Nucleus accumbens (tissue), 56 donors: ENCODE measurements at regions not wholly inside any gene's neighbourhood (a gene's known extent, or its start where the extent isn't known, plus 50 kb on each side); places are given as distances from the start of the nearest gene placed in this dataset.
"Not testable (repeated sequence)": the region's sequence is repeated elsewhere in the genome, so short reads cannot be mapped to it uniquely, and the experiment has no call there.

ENCODE experiments used
- DNase-seq, 56 donors: peaks; one replicate each; lab custom pipeline; 2025; lab: John Stamatoyannopoulos, UW

- no peak for DNase-seq
Measured at GRCh38 chr13:104701591-104701990, 1635.4 kb upstream of the SLC10A2 start.

DNA sequence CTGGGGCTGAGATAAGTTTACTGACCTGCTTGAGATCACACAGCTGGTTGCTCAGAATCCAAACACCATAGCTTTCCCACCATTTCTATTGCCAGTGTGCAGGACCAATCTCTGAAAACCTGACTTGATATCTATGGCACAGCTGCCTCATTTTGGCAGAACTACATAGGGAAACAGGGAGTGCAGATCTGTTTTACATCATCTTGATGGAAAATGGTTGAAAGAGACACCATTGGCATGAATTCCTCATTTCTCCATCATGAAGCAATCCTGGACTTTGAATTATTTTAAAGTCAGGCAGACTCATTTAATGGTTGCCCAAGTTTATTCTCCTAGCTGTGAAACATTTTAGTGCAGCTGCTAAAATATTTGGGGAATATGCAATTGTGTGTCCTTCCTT is 1628.2 kb upstream of the SLC10A2 start:
- DNase-seq: no peak

DNA sequence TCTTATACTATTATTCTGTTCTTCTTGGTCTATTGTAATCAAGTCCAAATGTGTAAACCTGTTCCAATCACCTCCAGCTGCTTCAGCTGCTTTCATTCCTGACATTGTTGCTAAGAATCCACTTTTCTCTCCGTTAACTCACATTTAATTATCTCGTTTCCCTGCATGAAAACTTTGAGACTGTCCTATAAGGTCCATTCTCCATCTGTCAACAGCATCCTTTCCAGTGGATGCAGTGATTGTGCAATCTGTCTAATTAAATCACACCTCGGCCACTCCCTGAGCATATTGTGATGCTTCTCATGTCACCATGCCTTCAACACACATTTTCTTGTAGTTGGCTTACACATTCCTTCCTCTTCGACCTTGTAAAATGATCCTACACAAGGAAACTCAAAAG is 1626.9 kb upstream of the SLC10A2 start:
- DNase-seq: no peak

DNA sequence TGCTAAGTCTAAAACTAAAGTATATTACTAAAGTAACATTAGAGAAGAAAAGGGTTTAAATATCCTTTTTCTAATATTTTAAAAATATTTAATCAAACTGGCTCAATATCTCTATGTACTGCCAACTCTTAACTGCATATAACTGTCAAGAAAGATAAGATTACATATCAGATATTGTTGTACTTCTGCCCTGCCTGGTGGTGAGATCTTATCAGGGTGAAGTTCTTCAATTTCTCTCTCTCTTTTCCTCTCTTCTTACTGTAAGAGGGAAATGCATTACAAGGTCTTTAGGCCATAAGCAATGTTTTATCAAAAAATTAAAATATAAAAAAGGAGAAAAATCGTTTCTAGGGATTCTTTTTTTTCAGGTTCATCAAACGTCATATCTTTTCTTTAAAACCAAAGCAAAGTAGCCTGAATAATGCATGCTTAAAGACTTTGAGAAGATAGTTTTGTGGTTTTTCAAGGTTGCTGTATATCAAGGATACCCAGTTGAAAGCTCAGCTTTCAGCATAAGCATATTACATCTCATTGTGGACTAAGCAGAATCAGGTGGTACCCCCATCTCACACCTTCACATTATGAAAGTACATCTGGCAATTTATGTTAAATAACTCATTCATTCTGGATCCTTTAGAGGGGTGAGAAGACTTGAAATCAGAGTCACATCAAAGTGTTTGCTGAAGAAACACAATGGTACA is 1625.7 kb upstream of the SLC10A2 start:
- DNase-seq: no peak

- no peak for DNase-seq
Measured at GRCh38 chr13:104686484-104686883, 1620.3 kb upstream of the SLC10A2 start.

GRCh38 chr13:104683789-104684188 is 1617.6 kb upstream of the SLC10A2 start:
- DNase-seq: no peak

DNA sequence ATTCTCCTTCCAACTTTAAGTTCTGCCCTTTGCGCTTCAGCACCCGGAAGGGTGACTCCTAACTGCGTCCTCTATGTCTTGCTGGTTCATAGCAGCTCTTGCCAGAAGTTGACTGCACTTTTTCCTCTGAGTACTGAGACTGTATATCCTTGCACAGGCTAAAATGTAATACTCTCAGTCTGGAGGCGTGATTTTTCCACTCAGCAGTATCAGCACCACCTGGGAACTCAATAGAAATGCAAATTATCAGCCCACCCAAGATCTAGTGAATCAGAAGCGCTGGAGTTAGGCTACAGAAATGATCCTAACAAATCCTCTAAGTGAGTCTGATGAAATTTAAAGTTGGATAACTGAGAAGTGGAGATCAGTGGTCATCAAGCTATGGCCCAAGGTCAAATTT is 1611.9 kb upstream of the SLC10A2 start:
- DNase-seq: peak in 20 of 56 donors; percentile 4 to 58 (median 14)

- no peak for DNase-seq
Measured at GRCh38 chr13:104671901-104672300, 1605.7 kb upstream of the SLC10A2 start.

- no peak for DNase-seq
Measured at GRCh38 chr13:104657196-104657595, 1591.0 kb upstream of the SLC10A2 start.

DNA sequence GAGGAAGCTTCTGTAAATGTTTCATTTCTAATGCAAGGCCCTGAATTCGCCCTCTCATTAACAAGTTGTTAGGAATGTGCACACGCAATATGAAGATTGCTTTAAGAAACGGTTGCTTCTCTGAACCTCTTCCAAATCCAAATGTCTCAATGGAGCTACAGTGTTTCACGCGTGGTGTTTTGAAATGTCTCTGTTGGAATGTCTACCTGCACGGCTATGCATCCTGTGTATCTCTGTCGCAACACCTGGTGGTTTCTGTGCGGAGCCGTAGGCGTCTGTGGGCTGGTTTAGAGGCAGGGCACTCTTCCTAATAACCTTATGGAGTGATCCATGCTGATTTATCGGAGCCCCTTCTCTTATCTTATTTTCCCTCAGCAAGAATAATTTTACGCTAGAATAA is 1584.2 kb upstream of the SLC10A2 start:
- DNase-seq: no peak

DNA sequence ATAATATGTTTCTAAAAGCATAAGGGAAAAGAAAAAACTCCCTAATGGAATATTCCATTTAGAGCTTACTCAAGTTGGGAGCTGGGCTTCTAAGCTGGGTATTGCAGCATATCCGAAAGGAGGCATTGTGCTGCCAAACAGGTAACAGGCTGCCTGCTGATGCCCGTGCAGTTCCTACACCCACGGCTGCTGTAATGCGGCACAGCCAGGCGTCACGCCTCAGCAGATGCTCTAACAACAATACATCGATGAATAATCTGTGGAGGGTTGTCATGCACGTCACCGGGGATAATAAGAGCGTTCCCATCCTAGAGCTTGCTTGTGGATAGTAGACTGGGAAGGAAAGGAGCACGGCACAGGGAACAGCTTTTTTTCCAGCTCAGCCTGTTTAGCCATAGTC is 1582.1 kb upstream of the SLC10A2 start:
- DNase-seq: peak in 36 of 56 donors; percentile 1 to 68 (median 22)

- DNase-seq: no peak
Measured at GRCh38 chr13:104645786-104646185, 1579.6 kb upstream of the SLC10A2 start.

DNA sequence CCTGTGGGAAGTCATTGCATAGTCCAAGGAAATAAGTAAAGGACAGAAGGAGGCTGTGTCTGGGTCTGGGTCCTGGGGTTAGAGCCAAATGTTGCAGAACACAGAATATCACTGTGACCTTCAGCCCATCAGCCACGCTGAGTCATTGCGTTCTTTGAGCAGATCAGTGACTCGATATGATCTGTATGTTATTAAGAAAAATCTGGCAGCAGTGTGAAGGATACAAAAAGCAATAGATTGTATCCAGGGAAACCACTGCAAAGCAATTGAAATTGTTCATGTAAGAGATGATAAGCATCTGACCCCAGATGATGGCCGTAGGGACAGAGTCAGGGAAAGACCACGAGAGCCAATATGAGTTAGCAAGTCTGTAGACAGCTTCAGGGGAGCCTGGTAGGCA is 1575.1 kb upstream of the SLC10A2 start:
- no peak for DNase-seq

DNA sequence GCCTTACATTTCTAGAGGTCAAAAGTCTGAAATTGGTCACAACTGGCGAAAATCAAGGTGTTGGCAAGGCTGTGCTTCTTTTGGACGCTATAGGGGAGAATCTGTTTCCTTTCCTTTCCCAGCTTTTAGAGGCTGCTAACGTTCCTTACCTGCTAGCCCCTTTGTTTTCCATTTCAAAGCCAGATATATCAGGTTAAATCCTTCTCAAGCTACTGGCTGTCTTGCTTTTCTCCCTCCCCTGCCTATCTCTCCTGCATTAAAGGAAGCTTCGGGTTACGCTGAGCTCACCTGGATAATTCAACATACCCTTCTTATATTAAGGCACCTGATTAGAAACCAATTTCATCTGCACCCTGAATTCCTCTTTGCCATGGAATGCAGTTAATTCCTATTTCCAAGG is 1569.7 kb upstream of the SLC10A2 start:
- no peak for DNase-seq

DNA sequence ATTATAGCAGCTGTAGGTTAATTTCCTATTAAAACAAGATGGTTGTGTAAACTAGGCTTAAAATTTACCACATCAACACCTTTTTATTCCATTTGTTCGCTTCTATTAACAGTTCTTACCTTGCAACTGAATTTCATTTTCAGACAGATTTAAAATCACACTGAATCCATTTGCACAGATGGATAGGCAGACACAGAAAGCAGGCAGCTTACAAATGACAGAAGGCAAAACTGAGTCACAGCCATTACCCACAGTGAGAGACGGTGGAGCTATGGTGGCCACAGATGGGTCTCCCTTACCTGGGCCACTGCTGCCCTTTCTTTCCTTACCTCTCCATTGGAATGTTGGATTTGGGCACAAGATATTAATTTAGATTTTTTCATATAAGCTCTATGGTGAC is 1567.8 kb upstream of the SLC10A2 start:
- DNase-seq: no peak

- no peak for DNase-seq
Measured at GRCh38 chr13:104632736-104633135, 1566.5 kb upstream of the SLC10A2 start.

GRCh38 chr13:104625201-104625600 is 1559.0 kb upstream of the SLC10A2 start:
- DNase-seq: peak in 2 of 56 donors; percentile 1 to 3

DNA sequence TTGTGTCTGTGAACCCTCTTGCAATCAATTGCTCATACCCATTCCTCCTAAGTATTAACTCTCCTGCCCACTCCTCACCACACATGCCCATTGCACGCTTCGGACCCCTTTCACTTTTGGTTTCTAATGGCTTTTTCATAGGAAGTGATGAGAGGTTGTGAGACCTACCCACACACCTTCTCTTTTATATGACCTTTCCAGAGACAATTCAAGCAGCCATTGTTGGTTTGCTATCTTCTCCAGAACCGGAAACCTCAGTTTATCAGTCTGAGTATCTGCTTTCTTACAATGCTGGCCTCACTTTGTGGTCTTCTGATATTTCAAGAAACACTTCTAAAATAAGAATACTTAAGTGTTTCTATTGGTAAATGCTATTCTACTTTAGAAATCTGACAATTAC is 1550.8 kb upstream of the SLC10A2 start:
- DNase-seq: no peak

DNA sequence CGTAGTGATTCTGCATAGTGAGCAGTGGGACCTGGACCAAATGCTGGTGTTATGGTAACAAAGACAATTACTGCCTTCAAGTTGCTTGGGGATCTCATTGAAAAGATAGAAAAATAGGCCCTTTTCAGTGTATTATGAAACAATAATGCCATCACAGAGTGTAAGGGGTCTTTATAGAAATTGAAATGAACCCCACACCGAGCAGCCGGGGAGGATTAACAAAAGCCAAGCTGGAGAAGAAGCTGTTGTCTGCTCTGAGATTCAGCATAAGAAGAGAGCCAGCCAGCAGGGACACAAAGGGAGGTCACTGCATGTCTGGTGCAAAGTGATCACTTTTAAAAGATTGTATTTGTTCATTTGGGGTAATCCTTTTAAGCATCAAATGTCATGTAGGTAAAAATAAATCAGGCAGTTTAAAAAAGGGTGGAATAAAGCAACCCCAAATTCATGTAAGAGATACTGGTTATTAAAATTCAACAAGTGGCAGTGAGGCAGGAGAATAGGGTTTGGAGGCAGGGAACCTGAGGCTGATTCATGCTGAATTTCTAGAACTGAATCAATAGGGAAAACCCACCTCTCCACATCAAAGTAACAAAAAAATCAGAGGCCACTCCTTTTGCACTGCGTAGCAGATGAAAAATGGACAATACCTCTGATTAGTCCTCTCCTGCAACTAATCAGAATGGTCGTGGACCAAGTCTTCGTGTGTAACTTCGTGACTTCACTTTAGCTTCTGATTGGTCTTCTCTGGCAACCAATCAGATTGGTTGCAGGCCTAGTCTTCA is 1548.3 kb upstream of the SLC10A2 start:
- no peak for DNase-seq

- DNase-seq: no peak
Measured at GRCh38 chr13:104608331-104608730, 1542.1 kb upstream of the SLC10A2 start.

DNA sequence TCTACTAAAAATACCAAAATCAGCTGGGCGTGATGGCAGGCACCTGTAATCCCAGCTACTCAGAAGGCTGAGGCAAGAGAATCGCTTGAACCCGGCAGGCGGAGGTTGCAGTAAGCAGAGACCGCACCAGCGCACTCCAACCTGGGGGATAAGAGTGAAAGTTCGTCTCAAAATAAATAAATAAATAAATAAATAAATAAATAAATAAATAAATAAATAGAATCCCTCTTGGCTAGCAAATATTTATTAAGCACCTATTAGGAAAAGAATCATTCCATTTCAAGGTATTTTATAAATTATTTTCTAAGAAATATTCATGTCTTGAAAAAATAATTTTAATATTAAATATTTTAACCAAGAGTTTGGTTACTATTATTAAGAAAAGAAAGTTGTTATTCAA is 1539.2 kb upstream of the SLC10A2 start:
- DNase-seq: not testable (repeated sequence)

- no peak for DNase-seq
Measured at GRCh38 chr13:104597546-104598180, 1531.4 kb upstream of the SLC10A2 start.
